HL-60 (cell line): ENCODE measurements at regions not wholly inside any gene's neighbourhood (a gene's known extent, or its start where the extent isn't known, plus 50 kb on each side); places are given as distances from the start of the nearest gene placed in this dataset.

Source experiments
- DNase-seq, 2 experiments: peaks; one replicate each; pipeline ENCODE4 v3.0.0-alpha.2; 2010 to 2020; ENCODE audit warnings: low read depth in 1 of 2, low spot score in 1 of 2
- H3K27ac ChIP-seq: fragments of 250-450 bp; sonication (Bioruptor Pico); replicated peaks from 2 replicates; pipeline ENCODE4 v1.5.1; 2020; ENCODE audit warnings: mild to moderate bottlenecking, moderate library complexity
- H3K27me3 ChIP-seq: fragments of 250-450 bp; sonication (Bioruptor Pico); 2 replicates; pipeline ENCODE4 v1.5.1; 2021; ENCODE audit warnings: mild to moderate bottlenecking, moderate library complexity; ENCODE audit not compliant: insufficient read depth, poor library complexity, severe bottlenecking
- H3K4me3 ChIP-seq: replicated peaks from 2 replicates; pipeline ENCODE4 v1.5.1; 2011; ENCODE audit warnings: mild to moderate bottlenecking, control low read depth, low read length; ENCODE audit not compliant: insufficient read depth
- GABPA ChIP-seq: IDR thresholded peaks from 2 replicates; pipeline ENCODE4 v1.6.1; 2012; ENCODE audit warnings: low read depth
- POLR2AphosphoS5 ChIP-seq: IDR thresholded peaks from 2 replicates; pipeline ENCODE4 v1.6.1; 2012; ENCODE audit warnings: low read depth
- SPI1 ChIP-seq: IDR thresholded peaks from 2 replicates; pipeline ENCODE4 v1.6.1; 2012; ENCODE audit warnings: low read depth, mild to moderate bottlenecking, borderline replicate concordance
- TF ChIP-seq, protein P1 (sequence below): IDR thresholded peaks from 2 replicates; pipeline ENCODE4 v1.6.1; 2012; ENCODE audit warnings: low read depth; ENCODE audit not compliant: insufficient replicate concordance
- TF ChIP-seq, protein P2 (sequence below): IDR thresholded peaks from one replicate; pipeline ENCODE4 v1.5.1; 2011; ENCODE audit warnings: low read length, control low read depth, inconsistent platforms; ENCODE audit not compliant: insufficient read depth

DNA sequence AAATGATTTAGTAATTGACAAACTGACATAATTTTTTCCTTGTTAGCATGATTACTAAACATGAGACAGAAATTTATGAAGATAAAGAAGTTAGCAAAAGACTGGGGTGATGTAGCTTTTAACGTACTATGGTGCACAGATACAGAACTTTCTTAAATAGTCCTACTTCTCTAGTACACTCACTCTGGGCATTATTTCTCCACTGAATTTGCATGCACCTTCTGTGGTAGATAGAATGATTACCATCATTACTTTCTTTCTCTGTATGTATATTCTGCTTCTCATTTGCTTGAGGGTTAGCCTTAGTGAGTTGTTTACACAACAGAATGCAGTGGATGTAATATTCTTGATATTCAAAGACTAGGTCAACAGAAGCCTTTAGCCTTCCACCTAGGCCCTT lies 173.1 kb upstream of the EPHA7 start:
- DNase-seq: no peak
- no peaks in the 10 kb centered on the region for H3K27me3 ChIP-seq
- TF ChIP-seq SPI1 (no peak), GABPA (no peak), POLR2AphosphoS5 (no peak)
- TF ChIP-seq, protein P1, sequence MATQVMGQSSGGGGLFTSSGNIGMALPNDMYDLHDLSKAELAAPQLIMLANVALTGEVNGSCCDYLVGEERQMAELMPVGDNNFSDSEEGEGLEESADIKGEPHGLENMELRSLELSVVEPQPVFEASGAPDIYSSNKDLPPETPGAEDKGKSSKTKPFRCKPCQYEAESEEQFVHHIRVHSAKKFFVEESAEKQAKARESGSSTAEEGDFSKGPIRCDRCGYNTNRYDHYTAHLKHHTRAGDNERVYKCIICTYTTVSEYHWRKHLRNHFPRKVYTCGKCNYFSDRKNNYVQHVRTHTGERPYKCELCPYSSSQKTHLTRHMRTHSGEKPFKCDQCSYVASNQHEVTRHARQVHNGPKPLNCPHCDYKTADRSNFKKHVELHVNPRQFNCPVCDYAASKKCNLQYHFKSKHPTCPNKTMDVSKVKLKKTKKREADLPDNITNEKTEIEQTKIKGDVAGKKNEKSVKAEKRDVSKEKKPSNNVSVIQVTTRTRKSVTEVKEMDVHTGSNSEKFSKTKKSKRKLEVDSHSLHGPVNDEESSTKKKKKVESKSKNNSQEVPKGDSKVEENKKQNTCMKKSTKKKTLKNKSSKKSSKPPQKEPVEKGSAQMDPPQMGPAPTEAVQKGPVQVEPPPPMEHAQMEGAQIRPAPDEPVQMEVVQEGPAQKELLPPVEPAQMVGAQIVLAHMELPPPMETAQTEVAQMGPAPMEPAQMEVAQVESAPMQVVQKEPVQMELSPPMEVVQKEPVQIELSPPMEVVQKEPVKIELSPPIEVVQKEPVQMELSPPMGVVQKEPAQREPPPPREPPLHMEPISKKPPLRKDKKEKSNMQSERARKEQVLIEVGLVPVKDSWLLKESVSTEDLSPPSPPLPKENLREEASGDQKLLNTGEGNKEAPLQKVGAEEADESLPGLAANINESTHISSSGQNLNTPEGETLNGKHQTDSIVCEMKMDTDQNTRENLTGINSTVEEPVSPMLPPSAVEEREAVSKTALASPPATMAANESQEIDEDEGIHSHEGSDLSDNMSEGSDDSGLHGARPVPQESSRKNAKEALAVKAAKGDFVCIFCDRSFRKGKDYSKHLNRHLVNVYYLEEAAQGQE: no peak
- TF ChIP-seq, protein P2, sequence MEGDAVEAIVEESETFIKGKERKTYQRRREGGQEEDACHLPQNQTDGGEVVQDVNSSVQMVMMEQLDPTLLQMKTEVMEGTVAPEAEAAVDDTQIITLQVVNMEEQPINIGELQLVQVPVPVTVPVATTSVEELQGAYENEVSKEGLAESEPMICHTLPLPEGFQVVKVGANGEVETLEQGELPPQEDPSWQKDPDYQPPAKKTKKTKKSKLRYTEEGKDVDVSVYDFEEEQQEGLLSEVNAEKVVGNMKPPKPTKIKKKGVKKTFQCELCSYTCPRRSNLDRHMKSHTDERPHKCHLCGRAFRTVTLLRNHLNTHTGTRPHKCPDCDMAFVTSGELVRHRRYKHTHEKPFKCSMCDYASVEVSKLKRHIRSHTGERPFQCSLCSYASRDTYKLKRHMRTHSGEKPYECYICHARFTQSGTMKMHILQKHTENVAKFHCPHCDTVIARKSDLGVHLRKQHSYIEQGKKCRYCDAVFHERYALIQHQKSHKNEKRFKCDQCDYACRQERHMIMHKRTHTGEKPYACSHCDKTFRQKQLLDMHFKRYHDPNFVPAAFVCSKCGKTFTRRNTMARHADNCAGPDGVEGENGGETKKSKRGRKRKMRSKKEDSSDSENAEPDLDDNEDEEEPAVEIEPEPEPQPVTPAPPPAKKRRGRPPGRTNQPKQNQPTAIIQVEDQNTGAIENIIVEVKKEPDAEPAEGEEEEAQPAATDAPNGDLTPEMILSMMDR: no peak

DNA sequence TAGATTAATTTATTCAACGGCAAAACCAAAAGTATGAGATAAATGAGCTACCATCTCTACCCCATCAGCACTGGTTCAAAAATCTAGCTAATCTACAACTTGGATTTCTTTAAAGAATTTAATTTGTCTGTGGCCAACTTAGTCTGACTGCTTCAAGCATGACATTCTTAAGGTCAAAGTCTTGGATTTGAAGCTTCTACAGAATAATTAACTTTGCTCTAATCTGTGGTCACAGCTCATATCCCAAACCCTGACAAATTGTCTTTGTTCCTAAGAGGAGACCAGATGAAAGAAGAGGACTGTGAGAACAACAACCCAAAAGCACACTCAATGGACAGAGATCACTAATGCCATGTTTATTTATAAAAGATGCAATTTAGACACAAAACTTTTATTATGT lies 166.9 kb upstream of the EPHA7 start:
- Histone ChIP-seq H3K4me3 (no peak overlapping the region), H3K27me3 (no peaks in the 10 kb centered on the region), H3K27ac (no peak overlapping the region)
- no peak for DNase-seq
- TF ChIP-seq, protein P1: no peak
- TF ChIP-seq POLR2AphosphoS5 (no peak), GABPA (no peak), SPI1 (no peak)
- TF ChIP-seq, protein P2: no peak

More for the DNA sequence above, 173.1 kb upstream of the EPHA7 start:
- no peak overlapping the region for H3K27ac ChIP-seq
- H3K4me3 ChIP-seq: no peak overlapping the region

DNA sequence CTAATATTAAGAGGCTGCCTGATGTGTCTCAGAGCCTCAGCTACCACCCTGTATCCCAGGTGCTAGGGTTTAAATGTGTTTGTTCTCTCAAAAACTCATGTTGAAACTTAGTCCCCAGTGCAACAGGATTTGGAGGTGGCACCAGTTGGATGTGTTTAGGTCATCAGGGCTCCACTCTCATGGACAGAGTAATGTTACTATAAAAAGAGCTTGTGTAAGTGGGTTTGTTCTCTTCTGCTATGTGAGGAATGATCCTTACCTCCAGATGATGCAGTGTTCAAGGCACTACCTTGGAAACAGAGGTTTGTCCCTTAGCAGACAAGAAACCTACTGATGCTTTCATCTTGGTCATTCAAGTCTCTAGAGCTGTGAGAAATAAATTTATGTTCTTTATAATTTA lies 164.9 kb upstream of the EPHA7 start:
- H3K27me3 ChIP-seq: no peaks in the 10 kb centered on the region
- no peak for DNase-seq
- H3K4me3 ChIP-seq: no peak overlapping the region
- TF ChIP-seq, protein P1: no peak
- TF ChIP-seq GABPA (no peak), SPI1 (no peak), POLR2AphosphoS5 (no peak)
- no peak overlapping the region for H3K27ac ChIP-seq

DNA sequence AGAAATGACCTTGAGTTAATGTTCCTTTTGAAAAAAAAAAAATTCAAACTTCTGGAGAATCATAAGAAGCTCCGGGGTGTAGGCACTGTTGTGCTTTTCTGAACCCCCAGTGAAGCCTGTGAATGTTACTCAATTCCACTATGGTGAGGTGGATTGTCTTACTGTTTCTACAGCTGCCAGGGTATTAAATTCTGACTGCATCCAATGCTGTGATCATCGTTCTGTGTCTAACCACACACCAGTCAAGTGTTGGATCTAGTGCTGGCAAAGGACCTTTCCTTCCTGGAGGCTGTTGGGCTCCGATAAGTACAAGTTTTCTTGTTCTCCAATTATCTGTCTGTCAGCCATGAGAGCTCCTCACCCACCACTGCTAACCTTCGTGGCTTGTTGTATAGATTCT lies 162.0 kb upstream of the EPHA7 start:
- no peak overlapping the region for H3K4me3 ChIP-seq
- no peaks in the 10 kb centered on the region for H3K27me3 ChIP-seq
- H3K27ac ChIP-seq: no peak overlapping the region
- TF ChIP-seq, protein P1: no peak
- TF ChIP-seq GABPA (no peak), POLR2AphosphoS5 (no peak), SPI1 (no peak)
- TF ChIP-seq, protein P2: no peak
- no peak for DNase-seq
